Stomach (tissue), 8 donors: ENCODE measurements at regions not wholly inside any gene's neighbourhood (a gene's known extent, or its start where the extent isn't known, plus 50 kb on each side); places are given as distances from the start of the nearest gene placed in this dataset.

Experiments used
- DNase-seq, 2 donors: peaks; one replicate each; pipeline versions ENCODE4 v3.0.0 to v3.0.0-alpha.2; 2013 to 2019
- H3K27ac ChIP-seq, 5 donors: fragments of 200-600 bp in 4 of 5; sonication (generic) in 4 of 5; one replicate each; pipeline ENCODE4 v1.5.1; 2013 to 2019; ENCODE audit warnings: mild to moderate bottlenecking in 1 of 5, moderate library complexity in 1 of 5
- H3K27me3 ChIP-seq, 3 donors: fragments of 200-600 bp; sonication (generic); one replicate each; pipeline ENCODE4 v1.5.1; 2017 to 2019; ENCODE audit warnings: mixed run types in 1 of 3
- H3K36me3 ChIP-seq, 4 donors: fragments of 200-600 bp; sonication (generic); 1 replicate in 3 of 4; 2 replicates in 1 of 4; pipeline ENCODE4 v1.5.1; 2016 to 2019
- H3K4me1 ChIP-seq, 4 donors: fragments of 200-600 bp; sonication (generic); one replicate each; pipeline ENCODE4 v1.5.1; 2016 to 2019
- H3K4me3 ChIP-seq, 4 donors: fragments of 200-600 bp; sonication (generic) in 3 of 4; one replicate each; pipeline ENCODE4 v1.5.1; 2016 to 2019; ENCODE audit warnings: mild to moderate bottlenecking in 1 of 4
- H3K9me3 ChIP-seq, 4 donors: fragments of 200-600 bp; sonication (generic); one replicate each; pipeline ENCODE4 v1.5.1; 2016 to 2019
- EP300 ChIP-seq: sonication (generic); formaldehyde crosslinking; IDR thresholded peaks from one replicate; pipeline ENCODE4 v1.6.1; 2017; ENCODE audit warnings: antibody characterized with exemption
- POLR2A ChIP-seq, 4 donors: fragments of 450-650 bp; IDR thresholded peaks; one replicate each; pipeline ENCODE4 v1.6.1; 2016; ENCODE audit warnings: antibody characterized with exemption in 4 of 4, control low read depth in 2 of 4, mild to moderate bottlenecking in 1 of 4, moderate library complexity in 1 of 4
- POLR2AphosphoS5 ChIP-seq, 3 donors: sonication (generic); formaldehyde crosslinking; IDR thresholded peaks; one replicate each; pipeline ENCODE4 v1.6.1; 2016; ENCODE audit warnings: antibody characterized with exemption in 3 of 3
- WGBS, 5 donors: extraction: QIAGEN DNeasy Blood & Tissue Kit in 3 of 5; methylation state at CpG; one replicate each; pipeline versions ENCODE4 v1.1.5 to v1.1.7; 2013 to 2018; 5-methylcytosine and 5-hydroxymethylcytosine counted together
- intact Hi-C: fragments of 100-400 bp; cut with DNase I; formaldehyde crosslinking; loops from one replicate; pipeline ENCODE4 v1.15.1; 2023; ENCODE audit warnings: low total_unique reads
- TF ChIP-seq, protein P1 (sequence below), 7 experiments: fragments of 450-650 bp in 4 of 7; fragments of 200-600 bp in 3 of 7; sonication (generic) in 3 of 7; IDR thresholded peaks; one replicate each; pipeline ENCODE4 v1.5.1; 2016 to 2019; ENCODE audit warnings: antibody characterized with exemption in 7 of 7, control low read depth in 2 of 7, mild to moderate bottlenecking in 1 of 7
- donor health status: healthy with polysubstance abuse.
- donor health status: Bipolar disorder and iron deficiency.
- donor health status: healthy.

DNA sequence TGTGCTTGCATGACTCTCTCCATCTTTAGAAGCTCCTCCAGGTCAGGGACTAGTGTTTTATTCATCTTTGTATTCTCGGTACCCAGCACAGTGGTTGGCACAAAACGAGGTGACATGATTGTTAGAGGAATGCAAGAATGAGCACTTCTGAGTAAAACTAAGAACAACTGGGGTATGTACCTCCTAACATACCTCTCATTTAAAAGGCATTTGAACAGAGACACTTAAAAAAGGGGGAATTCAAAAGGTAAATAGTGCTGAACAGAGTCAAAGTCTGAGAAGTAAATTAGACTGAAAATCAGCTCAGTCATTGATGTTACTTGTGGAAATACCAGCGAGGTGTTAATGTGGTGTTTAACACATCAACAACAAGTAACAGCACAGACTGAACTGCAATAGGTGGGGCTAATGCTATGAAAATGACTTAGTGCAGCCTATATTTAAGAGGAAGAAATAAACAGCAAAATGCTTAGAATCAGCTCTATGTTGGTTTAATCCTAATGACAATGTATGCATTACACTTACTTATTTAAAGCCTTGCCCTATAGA is 102.4 kb downstream of the TMCO5A start:
- TF ChIP-seq POLR2A (IDR thresholded peaks at IDR 0.05) = no peak
- no peak for TF ChIP-seq POLR2AphosphoS5 (IDR thresholded peaks at IDR 0.05)
- no peak for TF ChIP-seq EP300
- no peaks in the 10 kb centered on the region for H3K27me3 ChIP-seq
- no peak for DNase-seq
- H3K4me3 ChIP-seq = no peak overlapping the region
- H3K4me1 ChIP-seq = no peaks in the 10 kb centered on the region
- H3K27ac ChIP-seq = no peak overlapping the region
- H3K9me3 ChIP-seq = no peaks in the 10 kb centered on the region
- intact Hi-C loops = no loop called here
- no peaks in the 10 kb centered on the region for H3K36me3 ChIP-seq
- 72 to 75% (median 73%) methylated on average over 3 of the region's 3 CpGs for WGBS, 5 donors

DNA sequence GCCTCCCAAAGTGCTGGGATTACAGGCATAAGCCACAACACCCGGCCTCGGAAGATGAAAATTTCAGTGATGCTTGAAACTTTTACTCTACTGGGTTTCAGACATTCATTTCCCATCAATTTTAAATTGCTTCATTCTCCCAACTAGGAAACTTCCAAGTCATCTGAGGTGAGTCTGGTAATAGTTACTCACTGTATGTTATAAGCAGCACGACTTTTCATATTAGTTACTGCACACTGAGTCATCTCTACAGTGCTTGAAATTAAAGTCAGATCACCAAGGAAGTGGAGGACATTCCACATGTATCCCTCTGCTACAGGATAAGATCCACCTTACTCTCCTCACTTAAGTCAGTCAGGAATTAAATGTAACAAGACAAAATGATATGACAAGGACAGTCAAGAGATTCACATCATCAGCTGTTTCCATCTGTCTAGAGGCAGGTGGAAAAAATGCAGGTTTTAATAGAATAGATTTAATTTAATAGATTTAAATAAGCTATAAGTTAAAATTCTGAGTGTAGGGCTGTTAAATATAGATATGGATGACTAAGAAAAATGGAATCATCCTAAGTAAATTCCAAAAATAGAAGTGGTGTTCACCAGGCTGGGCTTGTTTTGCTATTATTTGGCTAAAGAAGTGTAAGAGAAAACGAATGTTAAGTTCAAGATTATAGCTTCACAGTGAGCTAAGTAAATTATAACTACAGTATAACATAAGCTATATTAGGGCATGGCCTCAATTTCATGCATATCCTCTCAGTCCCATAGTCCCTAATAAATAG is 104.4 kb downstream of the TMCO5A start:
- TF ChIP-seq, protein P1, sequence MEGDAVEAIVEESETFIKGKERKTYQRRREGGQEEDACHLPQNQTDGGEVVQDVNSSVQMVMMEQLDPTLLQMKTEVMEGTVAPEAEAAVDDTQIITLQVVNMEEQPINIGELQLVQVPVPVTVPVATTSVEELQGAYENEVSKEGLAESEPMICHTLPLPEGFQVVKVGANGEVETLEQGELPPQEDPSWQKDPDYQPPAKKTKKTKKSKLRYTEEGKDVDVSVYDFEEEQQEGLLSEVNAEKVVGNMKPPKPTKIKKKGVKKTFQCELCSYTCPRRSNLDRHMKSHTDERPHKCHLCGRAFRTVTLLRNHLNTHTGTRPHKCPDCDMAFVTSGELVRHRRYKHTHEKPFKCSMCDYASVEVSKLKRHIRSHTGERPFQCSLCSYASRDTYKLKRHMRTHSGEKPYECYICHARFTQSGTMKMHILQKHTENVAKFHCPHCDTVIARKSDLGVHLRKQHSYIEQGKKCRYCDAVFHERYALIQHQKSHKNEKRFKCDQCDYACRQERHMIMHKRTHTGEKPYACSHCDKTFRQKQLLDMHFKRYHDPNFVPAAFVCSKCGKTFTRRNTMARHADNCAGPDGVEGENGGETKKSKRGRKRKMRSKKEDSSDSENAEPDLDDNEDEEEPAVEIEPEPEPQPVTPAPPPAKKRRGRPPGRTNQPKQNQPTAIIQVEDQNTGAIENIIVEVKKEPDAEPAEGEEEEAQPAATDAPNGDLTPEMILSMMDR (IDR thresholded peaks at IDR 0.05) = no peak
- TF ChIP-seq EP300 (no peak), POLR2A (IDR thresholded peaks at IDR 0.05) (no peak), POLR2AphosphoS5 (IDR thresholded peaks at IDR 0.05) (no peak)
- intact Hi-C loops = no loop called here
- H3K36me3 ChIP-seq = no peaks in the 10 kb centered on the region
- H3K9me3 ChIP-seq = no peaks in the 10 kb centered on the region
- no peak for DNase-seq
- 72 to 85% (median 82%) methylated on average over 4 of the region's 4 CpGs for WGBS, 5 donors
- no peaks in the 10 kb centered on the region for H3K4me1 ChIP-seq
- no peak overlapping the region for H3K4me3 ChIP-seq
- no peaks in the 10 kb centered on the region for H3K27me3 ChIP-seq
- H3K27ac ChIP-seq = no peak overlapping the region

DNA sequence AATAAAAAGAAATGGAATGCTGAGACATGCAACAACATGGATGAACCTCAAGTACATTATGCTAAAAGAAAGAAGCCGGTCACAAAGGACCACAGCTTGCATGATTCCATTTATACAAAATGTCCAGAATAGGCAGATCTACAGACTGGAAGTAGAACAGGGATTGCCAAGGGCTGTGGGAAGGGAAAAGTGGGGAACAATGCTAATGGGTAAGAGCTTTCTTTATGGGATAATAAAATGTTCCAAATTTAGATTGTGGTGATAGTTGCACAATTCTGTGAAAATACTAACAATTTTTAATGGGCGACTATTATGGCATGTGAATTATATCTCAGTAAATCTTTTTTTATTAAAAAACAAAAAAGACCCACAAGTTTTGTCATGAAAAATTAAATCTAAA is 106.2 kb downstream of the TMCO5A start:
- Histone ChIP-seq H3K36me3 (no peaks in the 10 kb centered on the region), H3K27me3 (no peaks in the 10 kb centered on the region), H3K27ac (no peak overlapping the region), H3K9me3 (no peaks in the 10 kb centered on the region), H3K4me1 (no peaks in the 10 kb centered on the region), H3K4me3 (no peak overlapping the region)
- no peak for TF ChIP-seq POLR2AphosphoS5 (IDR thresholded peaks at IDR 0.05)
- TF ChIP-seq, protein P1 (IDR thresholded peaks at IDR 0.05) = no peak
- TF ChIP-seq POLR2A (IDR thresholded peaks at IDR 0.05) = no peak
- TF ChIP-seq EP300 = no peak
- DNase-seq = no peak
- intact Hi-C loops = no loop called here
- 91 to 98% (median 96%) methylated on average over 2 of the region's 2 CpGs for WGBS, 5 donors

DNA sequence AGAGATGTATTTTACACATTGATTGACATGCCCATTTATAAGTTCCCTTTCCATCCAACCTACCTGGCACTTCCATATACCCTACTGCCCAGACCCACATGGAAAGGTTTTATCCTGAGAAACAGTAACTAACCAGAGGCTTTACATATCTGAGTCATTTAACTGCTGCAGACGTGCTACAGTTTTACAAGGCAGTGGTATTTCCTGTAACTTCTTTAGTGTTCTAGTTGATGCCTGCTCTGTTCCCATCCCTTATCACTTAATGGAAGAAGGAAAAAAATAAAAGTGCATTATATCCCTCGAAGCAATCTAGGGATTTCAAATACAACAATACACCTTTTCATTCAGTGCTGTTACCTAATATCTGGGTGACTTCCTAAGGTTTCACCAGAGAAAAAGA is 107.1 kb downstream of the TMCO5A start:
- no peak overlapping the region for H3K4me3 ChIP-seq
- no peak overlapping the region for H3K27ac ChIP-seq
- intact Hi-C loops = no loop called here
- 22 to 39% (median 34%) methylated on average over 2 of the region's 2 CpGs for WGBS, 5 donors
- H3K36me3 ChIP-seq = no peaks in the 10 kb centered on the region
- H3K9me3 ChIP-seq = no peaks in the 10 kb centered on the region
- H3K27me3 ChIP-seq = no peaks in the 10 kb centered on the region
- TF ChIP-seq, protein P1 (IDR thresholded peaks at IDR 0.05) = no peak
- TF ChIP-seq POLR2AphosphoS5 (IDR thresholded peaks at IDR 0.05) (no peak), POLR2A (IDR thresholded peaks at IDR 0.05) (no peak), EP300 (no peak)
- H3K4me1 ChIP-seq = no peaks in the 10 kb centered on the region
- no peak for DNase-seq

DNA sequence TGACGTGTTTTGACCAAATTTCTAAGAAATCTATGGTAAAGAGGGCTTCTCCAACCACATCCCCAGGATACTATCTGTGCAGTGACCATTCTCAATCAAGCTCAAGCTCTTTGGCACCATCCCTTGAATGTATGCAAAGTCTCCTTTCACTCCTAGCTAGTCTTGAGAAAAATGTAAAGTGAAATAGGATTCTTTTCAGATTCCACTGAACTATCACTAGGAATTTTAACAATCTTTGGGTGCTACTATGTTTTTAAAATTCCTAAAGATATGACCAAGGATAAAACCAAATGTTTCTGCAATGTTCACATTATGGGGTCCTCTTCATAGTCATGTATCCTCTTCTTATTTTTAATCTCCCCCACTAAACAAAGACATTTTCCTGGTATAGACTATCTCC is 107.8 kb downstream of the TMCO5A start:
- TF ChIP-seq EP300 (no peak), POLR2A (IDR thresholded peaks at IDR 0.05) (no peak), POLR2AphosphoS5 (IDR thresholded peaks at IDR 0.05) (no peak)
- TF ChIP-seq, protein P1 (IDR thresholded peaks at IDR 0.05) = no peak
- intact Hi-C loops = no loop called here
- no peaks in the 10 kb centered on the region for H3K4me1 ChIP-seq
- H3K27me3 ChIP-seq = no peaks in the 10 kb centered on the region
- 65 to 95% (median 66%) methylated on average over 1 of the region's 1 CpG for WGBS, 5 donors
- peak overlapping the region in 1 of 5 donors; percentile 19 for H3K27ac ChIP-seq
- DNase-seq = no peak
- no peaks in the 10 kb centered on the region for H3K9me3 ChIP-seq
- no peaks in the 10 kb centered on the region for H3K36me3 ChIP-seq
- H3K4me3 ChIP-seq = no peak overlapping the region
